Gastrocnemius medialis (tissue), 4 donors: ENCODE measurements at regions not wholly inside any gene's neighbourhood (a gene's known extent, or its start where the extent isn't known, plus 50 kb on each side); places are given as distances from the start of the nearest gene placed in this dataset.

Experiments used
- POLR2A ChIP-seq, 2 donors: fragments of 450-650 bp; IDR thresholded peaks; one replicate each; pipeline ENCODE4 v1.6.1; 2017; ENCODE audit warnings: antibody characterized with exemption in 2 of 2, mild to moderate bottlenecking in 2 of 2, moderate library complexity in 2 of 2
- TF ChIP-seq, protein P1 (sequence below), 5 experiments: fragments of 450-650 bp in 3 of 5; fragments of 200-600 bp in 2 of 5; sonication (generic) in 2 of 5; IDR thresholded peaks in 4 of 5; conservative IDR thresholded peaks in 1 of 5; 1 replicate in 4 of 5; 2 replicates in 1 of 5; pipeline ENCODE4 v1.5.1; 2016 to 2019; ENCODE audit warnings: antibody characterized with exemption in 5 of 5, mild to moderate bottlenecking in 3 of 5, moderate library complexity in 3 of 5

GRCh38 chr6:19408331-19408730 lies 428.8 kb upstream of the ID4 start:
- no peak for TF ChIP-seq POLR2A (IDR thresholded peaks at IDR 0.05)
- TF ChIP-seq, protein P1, sequence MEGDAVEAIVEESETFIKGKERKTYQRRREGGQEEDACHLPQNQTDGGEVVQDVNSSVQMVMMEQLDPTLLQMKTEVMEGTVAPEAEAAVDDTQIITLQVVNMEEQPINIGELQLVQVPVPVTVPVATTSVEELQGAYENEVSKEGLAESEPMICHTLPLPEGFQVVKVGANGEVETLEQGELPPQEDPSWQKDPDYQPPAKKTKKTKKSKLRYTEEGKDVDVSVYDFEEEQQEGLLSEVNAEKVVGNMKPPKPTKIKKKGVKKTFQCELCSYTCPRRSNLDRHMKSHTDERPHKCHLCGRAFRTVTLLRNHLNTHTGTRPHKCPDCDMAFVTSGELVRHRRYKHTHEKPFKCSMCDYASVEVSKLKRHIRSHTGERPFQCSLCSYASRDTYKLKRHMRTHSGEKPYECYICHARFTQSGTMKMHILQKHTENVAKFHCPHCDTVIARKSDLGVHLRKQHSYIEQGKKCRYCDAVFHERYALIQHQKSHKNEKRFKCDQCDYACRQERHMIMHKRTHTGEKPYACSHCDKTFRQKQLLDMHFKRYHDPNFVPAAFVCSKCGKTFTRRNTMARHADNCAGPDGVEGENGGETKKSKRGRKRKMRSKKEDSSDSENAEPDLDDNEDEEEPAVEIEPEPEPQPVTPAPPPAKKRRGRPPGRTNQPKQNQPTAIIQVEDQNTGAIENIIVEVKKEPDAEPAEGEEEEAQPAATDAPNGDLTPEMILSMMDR (IDR thresholded peaks at IDR 0.05 in 4 of 5, conservative IDR thresholded peaks at IDR 0.05 in 1 of 5) = no peak
